AG10803 (cell line): ENCODE measurements at regions not wholly inside any gene's neighbourhood (a gene's known extent, or its start where the extent isn't known, plus 50 kb on each side); places are given as distances from the start of the nearest gene placed in this dataset.

Experiments
- DNase-seq: peaks from one replicate; pipeline ENCODE4 v3.0.0; 2010; ENCODE audit warnings: low read depth
- H3K4me3 ChIP-seq: 2 replicates; pipeline ENCODE4 v1.5.1; 2011; ENCODE audit warnings: mild to moderate bottlenecking, low read length, control low read depth
- CTCF ChIP-seq: conservative IDR thresholded peaks from 2 replicates; pipeline ENCODE4 v1.5.1; 2011; ENCODE audit warnings: mild to moderate bottlenecking, low read length, control low read depth, inconsistent platforms

GRCh38 chr1:108051631-108052377, 86.8 kb upstream of the VAV3 start:
- no peak overlapping the region for H3K4me3 ChIP-seq

GRCh38 chr1:108050911-108051629, 86.1 kb upstream of the VAV3 start:
- DNase-seq: no peak
- no peak for TF ChIP-seq CTCF
- no peak overlapping the region for H3K4me3 ChIP-seq

More at GRCh38 chr1:108051631-108052377, 86.8 kb upstream of the VAV3 start:
- no peak for TF ChIP-seq CTCF
- DNase-seq: no peak

- no peak for TF ChIP-seq CTCF
- no peak for DNase-seq
- no peak overlapping the region for H3K4me3 ChIP-seq
These were observed 85.2 kb upstream of the VAV3 start for GRCh38 chr1:108050158-108050557.

- TF ChIP-seq CTCF: peak; percentile 48
- DNase-seq: peak; percentile 38
These were observed 84.3 kb upstream of the VAV3 start for GRCh38 chr1:108049178-108049819.

GRCh38 chr1:108048301-108049177, 83.6 kb upstream of the VAV3 start:
- H3K4me3 ChIP-seq: no peak overlapping the region
- no peak for TF ChIP-seq CTCF
- DNase-seq: no peak

More at GRCh38 chr1:108049178-108049819, 84.3 kb upstream of the VAV3 start:
- no peak overlapping the region for H3K4me3 ChIP-seq

GRCh38 chr1:108047085-108047484, 82.1 kb upstream of the VAV3 start:
- DNase-seq: no peak
- H3K4me3 ChIP-seq: no peak overlapping the region
- TF ChIP-seq CTCF: no peak
